Left lung (tissue), 4 donors: ENCODE measurements at regions not wholly inside any gene's neighbourhood (a gene's known extent, or its start where the extent isn't known, plus 50 kb on each side); places are given as distances from the start of the nearest gene placed in this dataset.

Experiments
- ATAC-seq: fragments of 200-7000 bp; cut with Tn5 transposase; one replicate; pipeline ENCODE4 v1.9.1; 2020; ENCODE audit warnings: moderate library complexity
- DNase-seq, 4 donors: peaks; one replicate each; pipeline ENCODE4 v3.0.0-alpha.2; 2013 to 2020
- H3K27ac ChIP-seq, 2 donors: fragments of 200-600 bp; sonication (generic) in 1 of 2; one replicate each; pipeline versions ENCODE4 v1.5.0 to v1.8.0; 2020 to 2021
- H3K27me3 ChIP-seq, 2 donors: fragments of 200-600 bp; sonication (generic) in 1 of 2; one replicate each; pipeline versions ENCODE4 v1.5.0 to v1.8.0; 2020 to 2021
- H3K36me3 ChIP-seq, 2 donors: fragments of 200-600 bp; sonication (generic) in 1 of 2; one replicate each; pipeline versions ENCODE4 v1.5.0 to v1.8.0; 2020 to 2021
- H3K4me1 ChIP-seq, 2 donors: fragments of 200-600 bp; one replicate each; pipeline ENCODE4 v1.8.0; 2021
- H3K4me3 ChIP-seq, 2 donors: fragments of 200-600 bp; sonication (generic) in 1 of 2; one replicate each; pipeline versions ENCODE4 v1.5.0 to v1.8.0; 2020 to 2021; ENCODE audit warnings: mild to moderate bottlenecking in 1 of 2
- H3K9me3 ChIP-seq, 2 donors: fragments of 200-600 bp; sonication (generic) in 1 of 2; one replicate each; pipeline versions ENCODE4 v1.5.0 to v1.8.0; 2020 to 2021
- CTCF ChIP-seq, 2 donors: fragments of 200-600 bp; sonication (generic) in 1 of 2; IDR thresholded peaks; one replicate each; pipeline versions ENCODE4 v1.5.0 to v1.8.0; 2021; ENCODE audit warnings: antibody characterized with exemption in 2 of 2
- intact Hi-C, 2 donors: fragments of 100-400 bp; cut with DNase I; formaldehyde crosslinking; loops; one replicate each; pipeline versions ENCODE4 v1.11.2 to v1.14.2; 2022
- donor health status: DM: no; HTN: yes; CAD: no.
- donor health status: DM: no; HTN: no; CAD: no.

DNA sequence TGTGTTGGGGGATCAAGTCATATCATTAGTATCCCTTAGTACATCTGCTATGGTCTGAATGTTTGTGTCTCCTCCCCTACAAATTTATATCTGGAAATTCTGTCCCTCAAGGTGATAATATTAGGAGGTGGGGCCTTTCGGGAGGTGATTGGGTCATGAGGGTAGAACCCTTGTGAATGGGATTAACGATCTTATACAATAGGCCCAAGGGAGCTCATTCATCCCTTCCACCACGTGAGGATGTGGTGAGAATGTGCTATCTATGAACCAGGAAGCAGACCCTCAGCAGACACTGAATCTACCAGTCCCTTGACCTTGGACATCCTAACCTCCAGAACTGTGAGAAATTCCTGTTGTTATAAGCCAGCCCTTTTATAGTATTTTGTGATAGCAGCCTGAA lies 110.7 kb downstream of the PTCSC3 start:
- no peaks in the 10 kb centered on the region for H3K36me3 ChIP-seq
- TF ChIP-seq CTCF (IDR thresholded peaks at IDR 0.05), result no peak
- H3K4me3 ChIP-seq, result no peak overlapping the region
- intact Hi-C loops, result no loop called here
- H3K27ac ChIP-seq, result no peak overlapping the region
- H3K4me1 ChIP-seq, result no peaks in the 10 kb centered on the region
- no peaks in the 10 kb centered on the region for H3K9me3 ChIP-seq
- no peak for DNase-seq
- H3K27me3 ChIP-seq, result peaks cover 0 to 5% of the 10 kb centered on the region in 2 donors
- no peak for ATAC-seq

GRCh38 chr14:36059531-36059930 lies 117.0 kb downstream of the PTCSC3 start:
- intact Hi-C loops, result no loop called here
- no peak for TF ChIP-seq CTCF (IDR thresholded peaks at IDR 0.05)
- ATAC-seq, result no peak
- DNase-seq, result no peak
- no peaks in the 10 kb centered on the region for H3K36me3 ChIP-seq
- H3K4me1 ChIP-seq, result no peaks in the 10 kb centered on the region
- H3K27ac ChIP-seq, result no peak overlapping the region
- H3K9me3 ChIP-seq, result no peaks in the 10 kb centered on the region
- H3K4me3 ChIP-seq, result no peak overlapping the region
- no peaks in the 10 kb centered on the region for H3K27me3 ChIP-seq

DNA sequence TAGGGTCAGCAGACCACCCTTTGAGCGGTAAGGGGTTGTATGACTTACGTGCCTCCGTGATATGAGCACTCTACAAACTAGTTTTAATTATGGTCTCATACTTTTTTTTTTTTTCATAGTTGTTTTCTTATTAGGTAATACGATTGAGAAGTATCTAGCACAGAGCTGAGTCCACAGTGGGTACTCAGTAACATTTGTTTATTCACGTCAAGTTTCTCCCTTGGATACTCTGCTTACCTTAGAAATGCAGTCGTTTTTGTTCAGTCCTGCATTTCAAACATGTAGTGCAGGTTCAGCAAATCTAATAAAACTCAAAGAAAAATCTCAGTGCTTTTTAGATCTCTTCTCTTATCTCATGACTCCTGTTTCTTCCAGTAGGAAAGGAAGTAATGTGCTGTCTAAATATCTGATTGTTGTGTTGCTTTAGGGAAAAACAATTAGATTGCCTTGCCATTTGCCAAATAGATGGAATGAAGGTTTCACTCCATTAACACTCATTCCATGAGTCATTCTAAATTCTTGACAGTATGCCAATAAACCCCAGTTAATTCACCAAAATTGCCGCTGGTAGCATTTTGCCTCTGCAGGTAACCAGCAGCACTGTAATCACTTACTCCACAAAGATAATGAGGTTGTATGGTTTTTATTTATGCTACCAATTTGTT lies 118.9 kb downstream of the PTCSC3 start:
- no peaks in the 10 kb centered on the region for H3K36me3 ChIP-seq
- H3K4me3 ChIP-seq, result no peak overlapping the region
- H3K27me3 ChIP-seq, result no peaks in the 10 kb centered on the region
- no peaks in the 10 kb centered on the region for H3K9me3 ChIP-seq
- ATAC-seq (peak; percentile 83), DNase-seq (peak in 1 of 4 donors; percentile 28)
- intact Hi-C loops, result no loop called here
- no peak overlapping the region for H3K27ac ChIP-seq
- TF ChIP-seq CTCF (IDR thresholded peaks at IDR 0.05), result no peak
- no peaks in the 10 kb centered on the region for H3K4me1 ChIP-seq

GRCh38 chr14:36056845-36057244 lies 119.7 kb downstream of the PTCSC3 start:
- ATAC-seq (peak; percentile 58), DNase-seq (no peak)
- Histone ChIP-seq H3K4me3 (no peak overlapping the region), H3K36me3 (no peaks in the 10 kb centered on the region), H3K27me3 (no peaks in the 10 kb centered on the region), H3K4me1 (no peaks in the 10 kb centered on the region), H3K27ac (no peak overlapping the region), H3K9me3 (no peaks in the 10 kb centered on the region)
- no peak for TF ChIP-seq CTCF (IDR thresholded peaks at IDR 0.05)
- intact Hi-C loops, result no loop called here

DNA sequence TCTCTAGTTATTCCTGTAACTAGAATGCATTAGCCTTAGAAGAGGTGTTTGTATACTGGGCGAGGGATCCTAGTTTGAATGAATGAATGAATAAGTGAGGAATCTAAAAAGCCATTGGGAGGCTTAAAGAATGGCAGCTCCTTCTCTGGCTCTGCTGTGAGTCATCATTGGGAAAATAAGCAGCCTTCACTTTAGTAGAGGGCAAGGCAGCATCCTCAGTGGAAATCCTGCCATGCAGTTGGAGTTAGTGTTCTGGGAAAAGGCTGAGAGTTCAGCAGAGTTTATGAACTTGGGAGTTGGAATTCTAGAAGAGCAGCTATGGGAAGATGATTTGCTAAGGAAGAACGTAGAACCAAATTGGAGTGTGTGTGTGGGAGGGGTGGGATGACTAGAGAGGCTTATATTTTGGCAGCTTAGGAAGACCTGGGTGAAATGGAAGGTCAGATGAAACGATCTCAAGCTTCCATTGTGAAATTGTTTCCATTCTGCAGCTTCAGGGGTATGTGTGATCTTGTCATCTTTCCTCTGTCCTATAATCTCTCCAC lies 120.8 kb downstream of the PTCSC3 start:
- intact Hi-C loops, result no loop called here
- Histone ChIP-seq H3K4me3 (no peak overlapping the region), H3K9me3 (no peaks in the 10 kb centered on the region), H3K4me1 (no peaks in the 10 kb centered on the region), H3K27me3 (no peaks in the 10 kb centered on the region), H3K27ac (no peak overlapping the region), H3K36me3 (no peaks in the 10 kb centered on the region)
- ATAC-seq, result no peak
- DNase-seq, result no peak
- no peak for TF ChIP-seq CTCF (IDR thresholded peaks at IDR 0.05)
